Aorta (tissue), 5 donors: ENCODE measurements at regions not wholly inside any gene's neighbourhood (a gene's known extent, or its start where the extent isn't known, plus 50 kb on each side); places are given as distances from the start of the nearest gene placed in this dataset.

Experiments
- ATAC-seq: fragments of 200-7000 bp; cut with Tn5 transposase; one replicate; pipeline ENCODE4 v1.9.1; 2022; ENCODE audit warnings: moderate library complexity; ENCODE audit not compliant: low FRiP score
- DNase-seq, 2 donors: peaks; one replicate each; pipeline ENCODE4 v3.0.0-alpha.2; 2020
- H3K27ac ChIP-seq, 2 donors: one replicate each; pipeline ENCODE4 v1.5.1; 2013; ENCODE audit warnings: low read length in 2 of 2, mild to moderate bottlenecking in 2 of 2, moderate library complexity in 2 of 2, control low read depth in 1 of 2, inconsistent platforms in 1 of 2, low read depth in 1 of 2
- H3K27me3 ChIP-seq, 2 donors: one replicate each; pipeline ENCODE4 v1.6.1; 2013; ENCODE audit warnings: control low read depth in 1 of 2, low read length in 1 of 2, mild to moderate bottlenecking in 1 of 2, moderate library complexity in 1 of 2; ENCODE audit not compliant: insufficient read depth in 2 of 2, control insufficient read depth in 1 of 2
- H3K36me3 ChIP-seq, 2 donors: one replicate each; pipeline ENCODE4 v1.6.1; 2013; ENCODE audit warnings: control low read depth in 1 of 2, low read length in 1 of 2, mild to moderate bottlenecking in 1 of 2; ENCODE audit not compliant: insufficient read depth in 2 of 2, control insufficient read depth in 1 of 2
- H3K4me1 ChIP-seq, 2 donors: one replicate each; pipeline ENCODE4 v1.6.1; 2013; ENCODE audit warnings: low read length in 2 of 2, control low read depth in 1 of 2, mild to moderate bottlenecking in 1 of 2, moderate library complexity in 1 of 2; ENCODE audit not compliant: insufficient read depth in 2 of 2, control insufficient read depth in 1 of 2
- H3K4me3 ChIP-seq, 2 donors: one replicate each; pipeline ENCODE4 v1.5.1; 2013; ENCODE audit warnings: low read length in 2 of 2, control low read depth in 1 of 2, mild to moderate bottlenecking in 1 of 2
- H3K9me3 ChIP-seq: one replicate; pipeline ENCODE4 v1.6.1; 2013; ENCODE audit warnings: mild to moderate bottlenecking, low read length; ENCODE audit not compliant: control insufficient read depth
- WGBS, 2 donors: extraction: QIAGEN DNeasy Blood & Tissue Kit; methylation state at CpG; one replicate each; pipeline ENCODE4 v1.1.7; 2013; 5-methylcytosine and 5-hydroxymethylcytosine counted together
- intact Hi-C, 2 donors: fragments of 100-400 bp; cut with DNase I; formaldehyde crosslinking; loops; one replicate each; pipeline versions ENCODE4 v1.14.2 to v1.15.0; 2022
- donor health status: healthy with polysubstance abuse.
- donor health status: Bipolar disorder and iron deficiency.
- donor health status: DM: no; HTN: no; CAD: no.
- donor health status: DM: no; HTN: no; CAD: no.
- donor health status: DM: yes; HTN: yes; CAD: no.

DNA sequence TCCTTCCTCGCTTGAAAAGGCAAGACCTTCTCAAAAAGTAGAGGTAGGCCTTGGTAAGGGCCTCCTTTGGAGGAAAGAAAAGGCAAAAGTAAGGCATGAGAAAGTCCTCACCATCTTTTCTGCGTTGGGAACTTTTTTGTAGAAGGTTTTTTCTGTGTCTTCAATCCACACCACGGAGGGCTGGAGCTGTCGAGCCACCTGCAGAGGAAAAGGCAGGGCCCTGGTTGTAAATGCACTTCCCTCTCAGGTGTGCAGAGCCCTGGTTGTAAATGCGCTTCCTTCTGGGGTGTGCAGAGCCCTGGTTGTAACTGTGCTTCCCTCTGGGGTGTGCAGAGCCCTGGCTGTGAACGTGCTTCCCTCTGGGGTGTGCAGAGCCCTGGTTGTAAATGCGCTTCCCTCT lies 80.2 kb upstream of the ASB18 start:
- WGBS, 2 donors: 85 to 91% methylated on average over 7 of the region's 7 CpGs
- ATAC-seq (no peak), DNase-seq (no peak)
- no peak overlapping the region for H3K27ac ChIP-seq
- H3K4me1 ChIP-seq: no peaks in the 10 kb centered on the region
- intact Hi-C loops: loop anchor here in 1 of 2 donors (10.0 kb wide), 1 partner anchor 220 kb away; the partner anchor contains the start of gene ACKR3
- H3K27me3 ChIP-seq: no peaks in the 10 kb centered on the region
- no peak overlapping the region for H3K4me3 ChIP-seq
- no peaks in the 10 kb centered on the region for H3K9me3 ChIP-seq
- no peaks in the 10 kb centered on the region for H3K36me3 ChIP-seq

DNA sequence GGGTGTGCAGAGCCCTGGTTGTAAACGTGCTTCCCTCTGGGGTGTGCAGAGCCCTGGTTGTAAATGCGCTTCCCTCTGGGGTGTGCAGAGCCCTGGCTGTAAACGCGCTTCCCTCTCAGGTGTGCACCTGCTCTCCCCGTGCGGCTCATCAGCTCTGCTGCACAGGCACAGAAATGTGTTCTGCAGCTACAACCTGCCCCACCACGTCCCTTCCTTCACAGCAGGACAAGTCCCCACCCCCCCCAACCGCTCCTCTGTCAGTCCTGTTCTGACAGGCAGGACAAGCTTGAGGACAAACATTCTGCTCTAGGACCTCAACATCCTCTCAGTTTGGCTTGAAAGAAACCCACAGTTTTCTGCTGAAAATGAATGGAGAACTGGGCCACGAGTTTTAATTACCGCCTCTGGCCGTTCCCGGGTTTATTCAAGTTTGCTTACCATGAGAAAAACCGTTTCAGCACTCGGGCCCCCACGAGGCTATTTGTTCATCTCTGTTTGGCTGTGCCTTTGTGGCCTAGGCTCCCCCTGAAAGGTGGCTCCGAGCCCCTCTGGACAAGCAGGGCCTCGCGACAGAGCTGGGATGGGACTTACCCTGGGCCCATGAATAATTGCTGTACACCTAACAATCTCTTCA lies 81.0 kb upstream of the ASB18 start:
- H3K9me3 ChIP-seq: no peaks in the 10 kb centered on the region
- ATAC-seq (no peak), DNase-seq (no peak)
- H3K27me3 ChIP-seq: no peaks in the 10 kb centered on the region
- WGBS, 2 donors: 85 to 90% methylated on average over 18 of the region's 18 CpGs
- H3K4me3 ChIP-seq: no peak overlapping the region
- H3K27ac ChIP-seq: no peak overlapping the region
- intact Hi-C loops: loop anchor here in 1 of 2 donors (10.0 kb wide), 1 partner anchor 220 kb away; the partner anchor contains the start of gene ACKR3
- H3K4me1 ChIP-seq: no peaks in the 10 kb centered on the region
- no peaks in the 10 kb centered on the region for H3K36me3 ChIP-seq

DNA sequence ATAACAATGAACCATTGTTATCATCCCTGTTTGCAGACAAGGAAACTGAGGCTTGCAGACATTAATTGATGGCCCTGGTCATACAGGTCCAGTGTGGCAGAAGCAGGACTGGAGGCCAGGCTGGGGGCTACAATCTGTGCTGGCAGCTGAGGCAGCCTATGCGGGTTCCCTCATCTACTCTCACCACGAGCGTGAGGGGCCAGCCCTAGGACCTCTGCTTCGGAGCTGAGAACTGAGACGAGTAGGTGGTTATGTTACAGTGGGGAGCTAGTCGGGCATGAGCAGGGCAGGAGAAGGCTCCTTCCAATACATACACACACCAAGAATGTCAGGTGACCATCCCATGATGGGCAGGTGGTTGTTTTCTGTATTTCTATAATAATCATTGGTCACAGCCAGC lies 82.2 kb upstream of the ASB18 start:
- ATAC-seq (no peak), DNase-seq (no peak)
- H3K9me3 ChIP-seq: no peaks in the 10 kb centered on the region
- intact Hi-C loops: loop anchor here in 1 of 2 donors (10.0 kb wide), 1 partner anchor 218 kb away; the partner anchor contains the start of gene ACKR3
- no peak overlapping the region for H3K27ac ChIP-seq
- no peaks in the 10 kb centered on the region for H3K27me3 ChIP-seq
- H3K4me3 ChIP-seq: no peak overlapping the region
- 93 to 94% methylated on average over 6 of the region's 6 CpGs for WGBS, 2 donors
- no peaks in the 10 kb centered on the region for H3K36me3 ChIP-seq
- no peaks in the 10 kb centered on the region for H3K4me1 ChIP-seq

DNA sequence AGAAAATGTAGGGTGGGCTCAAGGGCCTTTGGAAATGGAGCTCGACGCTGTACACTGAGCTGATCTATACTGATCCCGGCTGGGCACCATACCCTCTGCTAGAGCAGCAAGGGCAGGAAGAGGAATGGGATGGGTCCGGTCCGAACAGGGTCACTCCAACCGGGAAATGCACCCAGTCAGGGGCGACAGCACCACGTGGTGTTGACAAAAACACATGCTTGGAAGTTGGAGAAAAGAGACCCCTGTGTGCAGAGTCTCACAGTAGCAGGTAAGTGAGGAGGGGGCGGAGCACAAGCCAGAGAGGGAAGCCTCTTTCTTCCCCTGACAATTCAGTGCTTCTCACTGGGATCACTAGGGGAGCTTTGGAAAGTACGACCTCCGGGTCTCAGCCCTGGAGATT lies 84.1 kb upstream of the ASB18 start:
- H3K36me3 ChIP-seq: no peaks in the 10 kb centered on the region
- H3K27ac ChIP-seq: no peak overlapping the region
- no peak for DNase-seq
- H3K4me1 ChIP-seq: no peaks in the 10 kb centered on the region
- no peak for ATAC-seq
- WGBS, 2 donors: 79 to 83% methylated on average over 11 of the region's 11 CpGs
- H3K4me3 ChIP-seq: no peak overlapping the region
- no peaks in the 10 kb centered on the region for H3K9me3 ChIP-seq
- no peaks in the 10 kb centered on the region for H3K27me3 ChIP-seq
- intact Hi-C loops: loop anchor here (2.0 to 10.0 kb wide), 2 partner anchors 217 to 713 kb away; partner anchors contain the start of gene ACKR3 (in 1 of the 2)

DNA sequence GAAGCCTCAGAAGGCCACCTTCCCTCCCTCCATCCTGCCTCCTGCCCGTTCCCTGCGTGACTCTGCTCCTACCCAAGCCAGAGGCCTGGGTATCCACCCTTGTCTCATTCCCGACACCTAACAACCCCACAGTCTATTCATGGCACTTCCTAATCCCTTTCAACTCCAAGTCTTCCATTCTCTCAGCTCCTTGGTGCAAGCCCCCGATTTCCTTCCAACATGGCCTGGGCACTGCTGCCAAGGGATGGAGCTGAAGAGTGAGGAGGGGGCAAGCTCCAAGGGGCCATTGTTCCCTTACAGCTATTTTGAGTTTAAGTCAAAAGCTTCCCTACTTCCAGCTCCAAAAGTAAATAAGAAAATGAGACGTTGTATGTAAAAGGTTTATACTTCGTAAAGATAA lies 84.8 kb upstream of the ASB18 start:
- no peaks in the 10 kb centered on the region for H3K36me3 ChIP-seq
- no peak overlapping the region for H3K27ac ChIP-seq
- intact Hi-C loops: loop anchor here (2.0 to 10.0 kb wide), 2 partner anchors 216 to 712 kb away; partner anchors contain the start of gene ACKR3 (in 1 of the 2)
- ATAC-seq: no peak
- H3K9me3 ChIP-seq: no peaks in the 10 kb centered on the region
- no peaks in the 10 kb centered on the region for H3K27me3 ChIP-seq
- no peak overlapping the region for H3K4me3 ChIP-seq
- DNase-seq: no peak
- 93 to 94% methylated on average over 6 of the region's 6 CpGs for WGBS, 2 donors
- no peaks in the 10 kb centered on the region for H3K4me1 ChIP-seq

DNA sequence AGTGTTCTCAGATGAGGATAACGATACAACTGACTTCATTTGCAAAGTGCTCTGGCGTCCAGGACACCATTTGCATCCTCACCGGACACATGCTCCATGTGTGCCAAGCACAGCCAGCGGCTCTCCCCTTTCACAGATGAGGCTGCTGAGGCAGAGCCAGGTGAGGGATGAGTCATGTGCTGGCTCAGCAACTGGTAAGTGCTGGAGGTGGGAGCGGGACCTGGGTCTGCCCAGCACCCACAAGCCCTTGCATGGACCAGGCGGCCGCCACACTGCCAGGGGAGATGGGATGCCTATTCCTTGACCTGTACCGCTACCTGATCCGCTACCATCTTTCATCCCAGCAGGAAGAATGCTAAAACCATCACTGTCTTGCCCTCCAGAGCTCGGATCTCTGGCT lies 86.2 kb upstream of the ASB18 start:
- Histone ChIP-seq H3K27ac (no peak overlapping the region), H3K36me3 (no peaks in the 10 kb centered on the region), H3K9me3 (no peaks in the 10 kb centered on the region), H3K4me3 (no peak overlapping the region), H3K27me3 (no peaks in the 10 kb centered on the region), H3K4me1 (no peaks in the 10 kb centered on the region)
- DNase-seq (no peak), ATAC-seq (no peak)
- WGBS, 2 donors: 91 to 92% methylated on average over 10 of the region's 10 CpGs
- intact Hi-C loops: loop anchor here (5.0 to 10.0 kb wide), 4 partner anchors 154 to 712 kb away; partner anchors contain the start of gene ACKR3 (in 1 of the 2)

DNA sequence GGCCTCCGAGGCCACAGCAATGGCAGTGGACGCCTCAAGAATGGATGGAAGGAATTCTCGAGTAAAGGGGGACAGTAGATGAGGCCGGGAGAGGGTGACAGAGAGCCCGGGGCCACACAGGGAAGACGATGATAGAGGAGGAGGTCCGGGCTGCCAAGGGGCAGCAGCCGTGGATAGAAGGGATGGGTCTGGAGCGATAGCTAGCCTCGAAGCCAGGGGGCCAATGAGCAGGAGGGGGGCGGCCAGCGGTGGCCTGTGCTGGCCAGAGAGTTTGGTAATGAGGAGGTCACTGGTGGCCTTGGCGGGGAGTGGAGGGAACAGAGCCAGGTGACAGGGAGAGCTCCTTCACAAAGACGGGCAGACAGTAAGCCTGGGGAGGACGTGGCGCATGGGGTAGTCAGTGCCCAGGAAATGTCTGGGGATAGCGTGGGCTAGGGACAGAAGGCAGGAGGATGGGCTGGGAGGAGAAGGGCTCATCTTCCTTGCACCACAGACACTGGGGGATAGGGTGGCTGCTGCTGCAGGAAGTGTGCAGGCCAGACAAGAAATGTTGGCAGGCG lies 87.8 kb upstream of the ASB18 start:
- H3K4me3 ChIP-seq: no peak overlapping the region
- WGBS, 2 donors: 90% methylated on average over 18 of the region's 18 CpGs
- H3K36me3 ChIP-seq: no peaks in the 10 kb centered on the region
- intact Hi-C loops: loop anchor here (2.0 to 10.0 kb wide), 5 partner anchors 153 to 710 kb away; partner anchors contain the start of gene ACKR3 (in 1 of the 2)
- H3K27ac ChIP-seq: no peak overlapping the region
- H3K4me1 ChIP-seq: no peaks in the 10 kb centered on the region
- H3K9me3 ChIP-seq: no peaks in the 10 kb centered on the region
- no peak for DNase-seq
- no peak for ATAC-seq
- H3K27me3 ChIP-seq: no peaks in the 10 kb centered on the region

DNA sequence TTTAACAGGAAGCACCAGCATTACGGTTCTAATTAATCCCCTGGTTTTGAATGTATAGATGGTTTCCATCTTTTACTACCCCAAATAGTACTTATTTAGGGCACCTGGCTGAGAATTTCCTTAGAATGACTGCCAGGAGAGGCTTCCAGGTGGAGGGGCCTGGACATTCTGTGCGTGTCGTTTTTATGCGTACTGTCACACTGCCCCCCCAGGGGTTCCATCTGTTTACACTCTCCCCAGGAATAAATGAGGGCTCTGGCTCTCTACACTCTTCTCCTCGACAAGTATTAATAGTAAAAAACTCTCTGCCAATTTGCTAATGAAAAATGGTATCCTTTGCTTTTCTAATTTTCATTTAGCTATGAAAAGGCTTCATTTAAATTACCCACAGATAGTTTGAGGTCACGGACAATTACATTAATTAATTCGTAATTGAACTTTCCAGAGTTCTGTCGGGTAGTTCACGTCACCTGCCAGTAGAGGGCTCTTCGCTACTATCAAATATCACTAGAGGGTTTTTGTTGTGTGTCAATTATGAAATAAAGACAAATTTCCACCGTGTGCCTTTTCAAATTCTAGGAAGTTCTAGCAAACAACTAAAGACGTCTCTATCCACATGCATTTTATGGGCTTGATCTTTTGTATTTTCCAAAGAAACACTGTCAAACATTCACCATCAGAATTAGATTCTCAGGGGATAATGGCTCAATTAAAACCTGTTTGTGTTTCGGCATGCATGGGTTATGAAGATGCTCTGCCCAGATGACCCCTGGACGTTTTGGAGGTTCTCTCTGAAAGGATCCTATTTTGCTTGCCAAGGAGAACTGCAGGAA lies 88.8 kb upstream of the ASB18 start:
- WGBS, 2 donors: 19 to 20% methylated on average over 14 of the region's 14 CpGs
- no peaks in the 10 kb centered on the region for H3K9me3 ChIP-seq
- H3K4me3 ChIP-seq: no peak overlapping the region
- intact Hi-C loops: loop anchor here (2.0 to 10.0 kb wide), 5 partner anchors 152 to 709 kb away; partner anchors contain the start of gene ACKR3 (in 1 of the 2)
- H3K27ac ChIP-seq: no peak overlapping the region
- no peaks in the 10 kb centered on the region for H3K27me3 ChIP-seq
- H3K36me3 ChIP-seq: no peaks in the 10 kb centered on the region
- H3K4me1 ChIP-seq: no peaks in the 10 kb centered on the region
- DNase-seq (no peak), ATAC-seq (no peak)
